ENCODE measurements at regions not wholly inside any gene's neighbourhood (a gene's known extent, or its start where the extent isn't known, plus 50 kb on each side); places are given as distances from the start of the nearest gene placed in this dataset.
"Not testable (repeated sequence)": the region's sequence is repeated elsewhere in the genome, so short reads cannot be mapped to it uniquely, and the experiment has no call there.

DNA sequence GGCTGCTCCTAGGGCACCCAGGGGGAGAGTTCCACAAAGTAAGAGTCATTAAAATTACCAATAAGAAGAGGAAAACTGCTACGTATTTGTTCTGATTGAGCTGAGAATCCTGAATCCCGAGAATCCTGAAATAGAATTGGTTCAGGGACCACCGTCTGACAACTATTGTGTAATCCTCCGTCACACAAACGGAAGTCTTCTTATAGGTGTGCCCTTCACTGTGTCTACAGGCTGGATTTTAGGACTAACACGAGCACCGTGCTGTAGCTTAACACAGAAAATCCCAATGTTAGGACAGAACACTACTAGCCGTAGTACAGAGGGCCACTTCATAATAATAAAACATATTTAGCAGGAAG, 50.6 kb upstream of the RNF182 start:
- no peak for DNase-seq

DNA sequence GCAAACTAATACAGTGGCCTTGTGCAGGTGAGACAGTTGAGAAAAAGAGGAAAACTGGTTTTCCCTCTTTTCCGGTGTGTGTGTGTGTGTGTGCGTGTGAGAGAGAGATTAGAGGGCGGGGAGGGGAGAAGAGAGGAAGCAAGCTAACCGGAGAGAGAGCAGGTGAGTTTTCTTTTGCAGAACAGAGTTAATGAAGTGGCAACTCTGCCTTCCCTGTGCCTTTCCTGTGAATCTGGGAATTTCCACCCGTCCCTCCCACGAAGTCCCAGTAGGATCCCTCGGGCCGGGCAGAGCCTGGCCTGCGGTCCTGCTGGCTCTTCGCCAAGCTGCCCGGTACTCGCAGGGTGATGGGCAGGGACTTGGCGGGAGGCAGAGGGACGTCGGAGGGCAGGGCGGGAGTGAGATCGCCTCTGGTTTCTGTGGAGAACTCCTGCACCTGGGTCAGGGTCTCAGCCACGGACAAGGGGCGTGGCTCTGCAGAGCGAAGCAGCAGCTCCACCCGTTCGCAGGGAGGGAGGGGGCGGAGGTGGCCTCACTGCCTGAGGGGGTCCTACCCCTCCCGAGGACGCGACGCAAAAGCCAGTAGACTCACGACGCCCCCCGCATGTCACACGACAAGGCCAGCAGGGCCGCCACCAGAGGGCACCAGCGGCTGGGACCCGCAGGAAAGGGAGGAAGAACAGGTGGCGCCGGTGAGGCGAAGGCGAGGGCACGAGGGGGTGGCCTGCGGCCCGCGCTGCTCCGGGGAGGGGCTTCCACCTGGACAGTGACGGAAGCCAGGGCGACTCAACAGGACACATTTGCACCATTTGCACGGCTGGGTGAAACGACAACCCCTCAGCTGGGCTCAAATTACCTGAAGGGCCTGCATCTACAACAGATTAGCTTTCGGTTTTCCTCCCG, 51.2 kb upstream of the RNF182 start:
- DNase-seq = peak in 3 of 4 experiments; percentile 13 to 47 (median 28)

GRCh38 chr6:13872681-13873080, 52.1 kb upstream of the RNF182 start:
- DNase-seq = peak; percentile 68 to 87 (median 81)

- DNase-seq = not testable (repeated sequence)
Measured at GRCh38 chr6:13872006-13872405, 52.7 kb upstream of the RNF182 start.

GRCh38 chr6:13870214-13870830, 54.4 kb upstream of the RNF182 start:
- DNase-seq = no peak

- no peak for DNase-seq
Measured at GRCh38 chr6:13868236-13868635, 53.9 kb upstream of the MCUR1 start.

- DNase-seq = peak in 2 of 4 experiments; percentile 16 to 31
Measured at GRCh38 chr6:13866301-13866700, 51.9 kb upstream of the MCUR1 start.

DNA sequence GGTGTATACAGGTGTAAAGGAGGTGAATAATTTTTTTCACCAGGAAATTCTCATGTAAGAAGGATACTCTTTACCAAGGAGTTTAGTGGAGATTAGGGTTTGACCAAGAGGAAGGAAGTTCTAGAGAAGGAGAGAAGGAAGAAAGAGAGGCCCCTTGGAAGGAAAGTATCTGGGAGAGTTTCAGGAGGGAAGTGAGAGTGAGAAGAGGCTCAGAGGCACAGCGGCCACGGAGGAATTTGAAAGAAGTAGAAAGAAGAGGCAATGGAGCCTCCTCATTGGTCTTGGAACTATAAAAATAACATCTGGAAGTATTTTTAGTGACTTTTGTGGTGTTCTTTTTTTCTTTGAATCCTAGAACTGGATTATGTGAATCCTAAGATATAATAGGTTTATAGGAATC, 50.8 kb upstream of the MCUR1 start:
- DNase-seq = peak; percentile 26 to 62 (median 44)

DNA sequence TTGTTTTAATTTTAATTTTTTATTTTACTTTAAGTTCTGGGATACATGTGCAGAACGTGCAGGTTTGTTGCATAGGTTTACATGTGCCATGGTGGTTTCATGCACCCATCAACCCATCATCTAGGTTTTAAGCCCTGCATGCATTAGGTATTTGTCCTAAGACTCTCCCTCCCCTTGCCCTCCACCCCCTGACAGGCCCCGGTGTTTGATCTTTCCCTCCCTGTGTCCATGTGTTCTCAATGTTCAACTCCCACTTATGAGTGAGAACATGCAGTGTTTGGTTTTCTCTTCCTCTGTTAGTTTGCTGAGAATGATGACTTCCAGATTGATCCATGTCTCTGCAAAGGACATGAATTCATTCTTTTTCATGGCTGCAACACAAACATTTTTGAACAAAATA, 50.3 kb upstream of the MCUR1 start:
- DNase-seq = not testable (repeated sequence)
